ENCODE measurements at regions not wholly inside any gene's neighbourhood (a gene's known extent, or its start where the extent isn't known, plus 50 kb on each side); places are given as distances from the start of the nearest gene placed in this dataset.

DNA sequence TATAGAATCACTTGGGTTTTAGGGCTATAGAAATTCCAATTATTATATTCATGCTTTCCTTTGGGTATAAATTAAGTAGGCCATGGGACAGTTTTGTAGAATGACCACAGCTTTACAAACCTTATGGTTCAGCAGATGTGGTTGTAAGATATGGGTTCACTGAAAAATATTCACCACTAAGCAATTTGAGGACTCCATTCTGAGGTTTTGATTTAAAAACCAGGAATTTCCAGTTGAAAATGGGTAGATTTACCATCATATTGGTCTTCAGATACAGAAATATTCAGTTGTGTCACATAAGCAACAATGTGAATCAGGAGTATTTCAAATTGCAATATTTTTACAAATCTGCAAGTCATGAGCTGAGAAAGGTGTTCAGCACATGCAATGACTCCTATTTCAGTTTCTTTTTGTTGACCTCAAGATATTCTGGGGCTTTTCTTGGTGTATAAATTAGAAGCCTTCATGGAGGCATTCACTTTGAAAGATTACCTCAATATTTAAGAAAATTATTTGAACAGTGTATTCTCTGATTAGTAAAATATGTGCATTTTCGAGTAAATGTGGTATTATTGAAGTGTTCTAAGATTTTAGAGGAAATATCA, 218.4 kb upstream of the HCCS start:
- H4K20me1 ChIP-seq (ENCODE audit: insufficient read depth, low read length): no peaks in the 10 kb centered on the region
- H3K27me3 ChIP-seq (replicated peaks; ENCODE audit: insufficient read depth, low read length): no peaks in the 10 kb centered on the region
- no peaks in the 10 kb centered on the region for H3K9me2 ChIP-seq (replicated peaks; ENCODE audit: insufficient read depth, low read length)
- peaks cover 12% of the 10 kb centered on the region for H3K4me1 ChIP-seq (ENCODE audit: low read length)
- no peak overlapping the region for H3K4me3 ChIP-seq (ENCODE audit: low read length)
- DNase-seq: peak; percentile 31
- no peaks in the 10 kb centered on the region for H3K9me3 ChIP-seq (replicated peaks; ENCODE audit: insufficient read depth, low read length)
- no peaks in the 10 kb centered on the region for H3K36me3 ChIP-seq (replicated peaks; ENCODE audit: insufficient read depth, low read length)
- TF ChIP-seq EZH2 (optimal IDR thresholded peaks at IDR 0.05; ENCODE audit: low read depth, low read length) (no peak), EZH2phosphoT487 (IDR thresholded peaks at IDR 0.05; ENCODE audit: low read length) (no peak)
- TF ChIP-seq, protein P1, sequence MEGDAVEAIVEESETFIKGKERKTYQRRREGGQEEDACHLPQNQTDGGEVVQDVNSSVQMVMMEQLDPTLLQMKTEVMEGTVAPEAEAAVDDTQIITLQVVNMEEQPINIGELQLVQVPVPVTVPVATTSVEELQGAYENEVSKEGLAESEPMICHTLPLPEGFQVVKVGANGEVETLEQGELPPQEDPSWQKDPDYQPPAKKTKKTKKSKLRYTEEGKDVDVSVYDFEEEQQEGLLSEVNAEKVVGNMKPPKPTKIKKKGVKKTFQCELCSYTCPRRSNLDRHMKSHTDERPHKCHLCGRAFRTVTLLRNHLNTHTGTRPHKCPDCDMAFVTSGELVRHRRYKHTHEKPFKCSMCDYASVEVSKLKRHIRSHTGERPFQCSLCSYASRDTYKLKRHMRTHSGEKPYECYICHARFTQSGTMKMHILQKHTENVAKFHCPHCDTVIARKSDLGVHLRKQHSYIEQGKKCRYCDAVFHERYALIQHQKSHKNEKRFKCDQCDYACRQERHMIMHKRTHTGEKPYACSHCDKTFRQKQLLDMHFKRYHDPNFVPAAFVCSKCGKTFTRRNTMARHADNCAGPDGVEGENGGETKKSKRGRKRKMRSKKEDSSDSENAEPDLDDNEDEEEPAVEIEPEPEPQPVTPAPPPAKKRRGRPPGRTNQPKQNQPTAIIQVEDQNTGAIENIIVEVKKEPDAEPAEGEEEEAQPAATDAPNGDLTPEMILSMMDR (IDR thresholded peaks at IDR 0.05; ENCODE audit: low read length): no peak
- 0 out of 2 replicates have a peak overlapping the region, but pooled peaks have one; percentile 4 for H2AFZ ChIP-seq (ENCODE audit: low read length)
- peak overlapping the region; percentile 37; the same call in 1 of the 2 replicates for H3K27ac ChIP-seq (ENCODE audit: low read length)
- H3K9ac ChIP-seq (ENCODE audit: low read length): no peak overlapping the region
- H3K79me2 ChIP-seq (ENCODE audit: low read length): no peaks in the 10 kb centered on the region
- no peaks in the 10 kb centered on the region for H3F3A ChIP-seq (ENCODE audit: insufficient read depth, low read length)
- H3K4me2 ChIP-seq (ENCODE audit: low read depth, low read length): peak overlapping the region; percentile 29

GRCh38 chrX:10893366-10893765, 217.8 kb upstream of the HCCS start:
- Histone ChIP-seq H3K9ac (ENCODE audit: low read length) (no peak overlapping the region), H3K36me3 (replicated peaks; ENCODE audit: insufficient read depth, low read length) (no peaks in the 10 kb centered on the region), H3K9me2 (replicated peaks; ENCODE audit: insufficient read depth, low read length) (no peaks in the 10 kb centered on the region), H3K4me1 (ENCODE audit: low read length) (peaks cover 12% of the 10 kb centered on the region), H3F3A (ENCODE audit: insufficient read depth, low read length) (no peaks in the 10 kb centered on the region), H3K4me2 (ENCODE audit: low read depth, low read length) (peak overlapping the region; percentile 29), H2AFZ (ENCODE audit: low read length) (0 out of 2 replicates have a peak overlapping the region, but pooled peaks have one; percentile 4), H4K20me1 (ENCODE audit: insufficient read depth, low read length) (no peaks in the 10 kb centered on the region), H3K9me3 (replicated peaks; ENCODE audit: insufficient read depth, low read length) (no peaks in the 10 kb centered on the region), H3K27me3 (replicated peaks; ENCODE audit: insufficient read depth, low read length) (no peaks in the 10 kb centered on the region), H3K27ac (ENCODE audit: low read length) (peak overlapping the region; percentile 37; the same call in 1 of the 2 replicates), H3K79me2 (ENCODE audit: low read length) (no peaks in the 10 kb centered on the region), H3K4me3 (ENCODE audit: low read length) (no peak overlapping the region)
- peak; percentile 10 for DNase-seq
- TF ChIP-seq EZH2 (optimal IDR thresholded peaks at IDR 0.05; ENCODE audit: low read depth, low read length) (no peak), EZH2phosphoT487 (IDR thresholded peaks at IDR 0.05; ENCODE audit: low read length) (no peak)
- TF ChIP-seq, protein P1 (IDR thresholded peaks at IDR 0.05; ENCODE audit: low read length): no peak

- no peaks in the 10 kb centered on the region for H3F3A ChIP-seq (ENCODE audit: insufficient read depth, low read length)
- no peak overlapping the region for H2AFZ ChIP-seq (ENCODE audit: low read length)
- no peaks in the 10 kb centered on the region for H3K36me3 ChIP-seq (replicated peaks; ENCODE audit: insufficient read depth, low read length)
- no peak overlapping the region for H3K27ac ChIP-seq (ENCODE audit: low read length)
- H3K4me3 ChIP-seq (ENCODE audit: low read length): no peak overlapping the region
- H3K27me3 ChIP-seq (replicated peaks; ENCODE audit: insufficient read depth, low read length): no peaks in the 10 kb centered on the region
- H3K79me2 ChIP-seq (ENCODE audit: low read length): no peaks in the 10 kb centered on the region
- TF ChIP-seq EZH2phosphoT487 (IDR thresholded peaks at IDR 0.05; ENCODE audit: low read length) (no peak), EZH2 (optimal IDR thresholded peaks at IDR 0.05; ENCODE audit: low read depth, low read length) (no peak)
- TF ChIP-seq, protein P1 (IDR thresholded peaks at IDR 0.05; ENCODE audit: low read length): no peak
- H3K9me2 ChIP-seq (replicated peaks; ENCODE audit: insufficient read depth, low read length): no peaks in the 10 kb centered on the region
- H4K20me1 ChIP-seq (ENCODE audit: insufficient read depth, low read length): no peaks in the 10 kb centered on the region
- peaks cover 12% of the 10 kb centered on the region for H3K4me1 ChIP-seq (ENCODE audit: low read length)
- no peak overlapping the region for H3K4me2 ChIP-seq (ENCODE audit: low read depth, low read length)
- H3K9me3 ChIP-seq (replicated peaks; ENCODE audit: insufficient read depth, low read length): no peaks in the 10 kb centered on the region
- no peak for DNase-seq
- no peak overlapping the region for H3K9ac ChIP-seq (ENCODE audit: low read length)
Measured at GRCh38 chrX:10893976-10894375, 217.2 kb upstream of the HCCS start.
